ENCODE measurements at regions not wholly inside any gene's neighbourhood (a gene's known extent, or its start where the extent isn't known, plus 50 kb on each side); places are given as distances from the start of the nearest gene placed in this dataset.

DNA sequence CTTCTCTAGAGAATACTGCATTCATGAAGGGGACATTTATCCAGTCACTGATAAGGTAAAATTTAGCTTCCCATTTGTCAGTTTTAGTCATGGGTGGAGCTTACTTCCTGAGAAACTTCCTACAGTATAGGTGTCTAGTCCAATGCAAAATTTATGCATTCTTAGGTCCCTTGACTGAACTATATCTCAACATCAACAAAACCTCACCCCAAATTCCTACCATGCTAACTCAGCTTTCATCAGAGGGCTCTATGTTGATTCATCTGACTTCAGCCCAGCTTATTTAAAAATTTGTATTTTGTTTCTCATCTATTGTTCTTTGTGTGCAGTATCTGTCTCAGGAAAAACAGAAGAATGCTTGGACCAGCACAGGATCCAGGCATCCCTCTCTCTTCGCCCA lies 296.4 kb upstream of the ACVR2A start:
- no peak for DNase-seq

- no peak for DNase-seq
Measured at GRCh38 chr2:147547440-147547839, 297.4 kb upstream of the ACVR2A start.

- DNase-seq, result no peak
Measured at GRCh38 chr2:147546109-147546508, 298.7 kb upstream of the ACVR2A start.

DNA sequence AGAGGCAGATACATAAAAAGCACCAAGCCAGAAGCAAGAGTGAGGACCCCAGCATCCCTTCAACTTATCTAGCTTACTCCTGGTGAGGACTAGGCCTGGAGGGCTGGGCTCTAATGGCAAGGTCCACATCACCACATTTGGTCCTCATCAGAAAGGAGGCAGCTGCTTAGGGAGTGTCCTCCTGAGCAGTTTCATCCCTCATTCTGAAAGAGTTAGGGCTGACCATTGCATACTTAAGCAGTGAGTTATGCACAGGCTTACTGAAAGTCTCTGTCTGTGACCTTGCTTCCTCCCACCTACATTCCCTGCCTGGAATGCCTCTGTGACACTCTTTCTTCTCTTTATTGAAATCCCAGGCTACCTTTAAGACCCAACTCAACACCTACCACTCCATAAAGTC lies 301.8 kb upstream of the ACVR2A start:
- DNase-seq, result no peak

GRCh38 chr2:147542351-147542750 lies 302.5 kb upstream of the ACVR2A start:
- no peak for DNase-seq

DNA sequence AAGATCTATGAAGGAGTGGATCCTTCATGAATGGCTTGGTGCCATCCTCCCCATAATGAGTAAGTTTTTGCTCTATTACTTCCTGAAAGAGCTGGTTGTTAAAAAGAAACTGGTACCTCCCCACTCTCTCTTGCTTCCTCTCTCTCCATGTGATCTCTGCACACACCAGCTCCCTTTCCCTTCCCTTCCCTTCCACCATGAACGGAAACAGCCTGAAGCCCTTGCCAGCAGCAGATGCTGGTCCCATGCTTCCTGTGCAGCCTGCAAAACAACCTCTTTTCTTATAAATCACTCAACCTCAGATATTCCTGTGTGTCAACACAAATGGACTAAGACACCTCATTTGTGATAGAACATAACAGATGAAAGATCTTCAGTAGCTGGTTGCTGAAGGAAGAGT lies 303.5 kb upstream of the ACVR2A start:
- DNase-seq, result no peak

- no peak for DNase-seq
Measured at GRCh38 chr2:147538821-147539220, 306.0 kb upstream of the ACVR2A start.

DNA sequence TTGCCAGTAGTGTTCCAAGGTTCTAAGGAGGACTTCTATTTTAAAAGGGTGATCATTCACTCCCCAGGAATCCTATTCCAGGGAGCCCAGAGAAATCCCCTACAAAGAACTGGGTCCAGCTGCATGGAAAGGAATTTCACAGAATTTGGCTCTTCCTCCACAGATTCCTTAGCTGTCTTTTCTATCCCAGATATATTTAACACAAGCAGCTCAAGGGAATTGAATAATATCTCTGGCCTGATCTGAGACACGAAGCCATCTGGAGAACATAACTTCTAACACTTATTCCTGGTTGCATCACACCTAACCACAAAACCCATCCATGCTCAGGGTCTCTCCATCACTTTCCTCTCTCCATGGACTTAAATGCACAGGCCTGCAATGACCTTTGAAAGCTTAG lies 306.7 kb upstream of the ACVR2A start:
- DNase-seq, result no peak

- no peak for DNase-seq
Measured at GRCh38 chr2:147531269-147531668, 313.6 kb upstream of the ACVR2A start.

DNA sequence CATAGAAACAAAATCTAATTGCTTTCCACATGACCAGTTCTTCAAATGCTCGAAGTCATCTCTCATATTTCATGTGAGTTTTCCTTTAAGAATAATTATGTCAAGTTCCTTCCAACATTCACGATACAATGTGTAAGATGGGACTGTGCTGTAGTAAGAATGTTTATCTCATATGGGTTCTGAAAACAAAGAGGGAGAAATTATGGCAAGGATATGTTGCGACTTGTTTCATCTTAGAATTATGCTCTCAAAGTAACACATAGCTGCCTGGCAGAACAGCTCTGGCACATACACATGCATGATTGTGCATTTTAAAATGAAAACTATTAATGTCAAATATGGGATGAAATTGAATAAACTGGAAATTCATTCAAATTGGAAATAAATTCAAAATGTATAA lies 314.8 kb upstream of the ACVR2A start:
- no peak for DNase-seq

DNA sequence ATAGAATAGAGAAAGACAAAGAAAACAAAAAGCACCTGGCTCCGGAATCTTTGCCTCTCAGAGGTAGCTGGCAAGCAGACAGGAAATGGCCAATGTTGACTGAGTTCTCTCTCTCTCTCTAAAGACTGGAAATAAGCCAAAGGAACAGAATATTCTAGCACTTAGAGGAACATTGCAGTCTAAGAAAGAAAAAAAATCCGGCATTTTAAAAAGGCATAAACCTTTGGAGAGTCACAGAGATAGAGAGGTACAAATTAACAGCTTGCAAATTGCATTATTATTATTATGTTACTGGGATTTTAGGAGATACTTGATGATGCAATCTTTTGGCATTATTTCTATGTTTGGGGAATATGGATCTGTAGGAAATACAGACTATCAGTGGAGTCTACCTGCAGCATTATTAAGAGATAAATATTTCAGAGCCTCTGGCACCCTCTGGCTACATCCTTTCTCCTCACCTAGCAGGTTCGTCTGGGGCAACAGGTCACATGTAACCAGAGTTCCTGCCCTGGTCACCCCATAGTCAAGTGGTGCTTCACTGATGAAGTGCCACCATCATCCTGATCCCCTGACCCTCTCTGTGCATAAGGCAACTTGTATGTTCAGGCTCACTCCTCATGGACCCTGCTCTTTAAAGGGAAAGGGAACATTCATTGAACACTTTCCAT lies 318.9 kb upstream of the ACVR2A start:
- DNase-seq, result no peak

- no peak for DNase-seq
Measured at GRCh38 chr2:147524912-147525311, 319.9 kb upstream of the ACVR2A start.

GRCh38 chr2:147523415-147523814 lies 321.4 kb upstream of the ACVR2A start:
- DNase-seq, result no peak

GRCh38 chr2:147521936-147522335 lies 322.9 kb upstream of the ACVR2A start:
- no peak for DNase-seq

DNA sequence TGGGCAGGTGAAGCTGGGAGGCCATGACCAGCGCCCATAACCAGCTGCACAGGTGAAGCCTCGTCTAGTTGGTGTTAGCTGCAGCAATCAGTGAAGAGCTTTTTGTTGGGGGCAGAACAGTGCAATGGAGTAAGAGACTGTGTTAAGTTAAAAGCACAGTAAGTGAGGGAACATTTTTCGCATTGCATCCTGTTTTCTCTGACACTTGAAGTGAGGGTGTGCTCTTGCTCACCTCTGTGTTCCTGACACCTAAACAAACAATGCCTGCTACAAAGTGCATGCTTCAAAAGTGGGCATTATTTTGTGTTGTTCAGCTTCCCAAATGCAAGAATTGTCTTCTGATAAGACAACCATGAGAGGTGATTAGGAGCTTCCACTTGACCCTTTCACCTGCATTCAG lies 324.0 kb upstream of the ACVR2A start:
- no peak for DNase-seq

- no peak for DNase-seq
Measured at GRCh38 chr2:147519178-147519577, 325.7 kb upstream of the ACVR2A start.

GRCh38 chr2:147515213-147515612 lies 329.6 kb upstream of the ACVR2A start:
- no peak for DNase-seq

- DNase-seq, result no peak
Measured at GRCh38 chr2:147512206-147512605, 332.6 kb upstream of the ACVR2A start.

DNA sequence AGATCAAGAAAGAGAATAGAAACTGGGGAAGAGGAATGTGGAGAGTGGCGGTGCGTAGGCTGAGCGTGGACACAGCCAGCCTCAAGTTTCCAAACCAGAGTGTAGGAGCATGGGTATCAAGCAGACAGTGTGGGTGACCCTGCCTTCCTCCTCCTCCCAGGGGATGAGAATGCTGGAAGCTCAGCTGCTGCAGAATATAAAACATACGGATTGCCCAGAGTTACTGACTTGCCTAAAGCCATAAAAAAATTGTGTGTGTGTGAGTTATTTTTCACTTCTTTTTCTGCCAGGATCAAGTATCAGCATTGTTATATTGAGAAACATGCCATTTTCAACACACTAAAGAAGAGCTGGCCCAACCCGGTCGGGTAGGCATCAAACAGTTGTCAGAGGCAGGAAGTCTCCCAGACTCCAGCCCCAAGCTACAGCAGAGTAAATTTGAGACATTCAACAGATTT lies 333.3 kb upstream of the ACVR2A start:
- DNase-seq, result no peak

GRCh38 chr2:147509821-147510220 lies 335.0 kb upstream of the ACVR2A start:
- DNase-seq, result no peak

- no peak for DNase-seq
Measured at GRCh38 chr2:147506889-147507288, 337.9 kb upstream of the ACVR2A start.

GRCh38 chr2:147502711-147503290 lies 342.0 kb upstream of the ACVR2A start:
- no peak for DNase-seq

DNA sequence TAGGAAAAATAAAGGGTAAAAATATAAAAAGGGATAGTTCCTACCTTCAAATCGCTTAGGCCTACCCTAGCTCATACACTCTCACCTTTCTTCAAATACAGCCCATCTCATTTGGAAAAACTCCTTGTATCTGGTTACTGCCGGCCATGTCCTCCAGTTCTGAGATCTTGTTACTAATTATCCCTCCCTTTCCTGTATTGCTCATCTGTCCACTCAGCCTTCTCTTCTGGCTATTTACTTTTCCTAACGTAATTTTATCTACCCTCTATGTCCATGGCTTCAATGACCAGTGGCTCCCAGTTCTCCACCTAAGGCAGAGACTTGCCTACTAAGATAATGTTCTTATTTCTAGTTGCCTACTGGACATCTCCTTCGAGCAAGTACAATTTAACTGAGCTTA lies 342.9 kb upstream of the ACVR2A start:
- DNase-seq, result no peak

- DNase-seq, result no peak
Measured at GRCh38 chr2:147500819-147501395, 343.9 kb upstream of the ACVR2A start.

DNA sequence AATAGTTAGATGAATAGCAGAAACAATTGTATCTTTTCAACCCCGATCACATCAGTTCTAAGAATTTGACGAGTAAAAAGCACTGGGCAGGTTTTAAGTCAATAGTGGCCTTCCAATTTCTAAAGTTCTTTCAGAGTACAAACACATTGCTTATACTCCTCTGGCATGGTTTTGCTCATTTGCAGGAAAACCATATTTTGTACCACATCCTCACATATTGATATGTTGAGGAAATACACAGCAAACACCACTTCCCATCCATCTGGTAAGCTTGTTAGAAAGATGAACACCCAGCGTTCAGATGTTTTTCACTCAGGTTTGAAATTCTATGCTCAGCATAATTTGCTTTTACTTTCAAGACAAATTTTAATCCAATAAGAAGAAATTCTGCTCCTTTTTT lies 344.6 kb upstream of the ACVR2A start:
- no peak for DNase-seq
